HepG2 (cell line): ENCODE measurements at regions not wholly inside any gene's neighbourhood (a gene's known extent, or its start where the extent isn't known, plus 50 kb on each side); places are given as distances from the start of the nearest gene placed in this dataset.

ENCODE experiments used
- DNMT3B ChIP-seq: conservative IDR thresholded peaks from 2 replicates; pipeline ENCODE4 v1.6.1; 2016; ENCODE audit warnings: missing biosample characterization, control low read depth
- DZIP1 ChIP-seq: sonication (generic); formaldehyde crosslinking; IDR thresholded peaks from 2 replicates; pipeline ENCODE4 v1.5.0; 2020; ENCODE audit warnings: mild to moderate bottlenecking, missing genetic modification reagents
- FOXA3 ChIP-seq: IDR thresholded peaks from 2 replicates; pipeline ENCODE4 v1.6.1; 2016; ENCODE audit warnings: missing genetic modification reagents, missing compliant biosample characterization
- GMEB1 ChIP-seq: sonication (generic); formaldehyde crosslinking; IDR thresholded peaks from 2 replicates; pipeline ENCODE4 v1.5.1; 2020; ENCODE audit warnings: missing genetic modification reagents, mild to moderate bottlenecking, borderline replicate concordance
- HES4 ChIP-seq: sonication (generic); formaldehyde crosslinking; IDR thresholded peaks from 2 replicates; pipeline ENCODE4 v1.9.0; 2021; ENCODE audit warnings: mild to moderate bottlenecking, missing genetic modification reagents, borderline replicate concordance
- JDP2 ChIP-seq: sonication (generic); formaldehyde crosslinking; IDR thresholded peaks from 2 replicates; pipeline ENCODE4 v1.8.1; 2022; ENCODE audit warnings: missing genetic modification reagents, borderline replicate concordance
- JUNB ChIP-seq: sonication (generic); formaldehyde crosslinking; IDR thresholded peaks from 2 replicates; pipeline ENCODE4 v1.8.0; 2022; ENCODE audit warnings: missing genetic modification reagents, mild to moderate bottlenecking, borderline replicate concordance
- KDM4B ChIP-seq: sonication (generic); formaldehyde crosslinking; IDR thresholded peaks from 2 replicates; pipeline ENCODE4 v1.4.0; 2020; ENCODE audit warnings: missing genetic modification reagents
- LCORL ChIP-seq, 2 experiments: fragments of 450-650 bp in 1 of 2; sonication (generic) in 1 of 2; formaldehyde crosslinking in 1 of 2; IDR thresholded peaks; 2 replicates each; pipeline versions ENCODE4 v1.5.0 to v1.6.1; 2017 to 2020; ENCODE audit warnings: antibody characterized with exemption in 1 of 2, missing genetic modification reagents in 1 of 2
- MAF1 ChIP-seq: sonication (generic); formaldehyde crosslinking; IDR thresholded peaks from 2 replicates; pipeline ENCODE4 v1.5.0; 2020; ENCODE audit warnings: missing genetic modification reagents, borderline replicate concordance
- NFRKB ChIP-seq: fragments of 450-650 bp; IDR thresholded peaks from 2 replicates; pipeline ENCODE4 v1.6.1; 2017
- ONECUT2 ChIP-seq: sonication (generic); formaldehyde crosslinking; IDR thresholded peaks from 2 replicates; pipeline ENCODE4 v1.4.0; 2020; ENCODE audit warnings: missing genetic modification reagents
- TEAD3 ChIP-seq: optimal IDR thresholded peaks from 2 replicates; pipeline ENCODE3; 2016; ENCODE audit warnings: borderline replicate concordance
- ZBTB8A ChIP-seq: sonication (generic); formaldehyde crosslinking; IDR thresholded peaks from 2 replicates; pipeline ENCODE4 v1.4.0; 2020; ENCODE audit warnings: mild to moderate bottlenecking, low read depth, missing genetic modification reagents, borderline replicate concordance
- ZFP62 ChIP-seq: sonication (generic); formaldehyde crosslinking; IDR thresholded peaks from 2 replicates; pipeline ENCODE4 v1.4.0; 2020; ENCODE audit warnings: missing genetic modification reagents
- ZNF543 ChIP-seq: sonication (generic); formaldehyde crosslinking; IDR thresholded peaks from 2 replicates; pipeline ENCODE4 v1.4.0; 2020; ENCODE audit warnings: mild to moderate bottlenecking, missing genetic modification reagents
- ZNF703 ChIP-seq: sonication (generic); formaldehyde crosslinking; IDR thresholded peaks from 2 replicates; pipeline ENCODE4 v1.5.1; 2020; ENCODE audit warnings: missing genetic modification reagents, mild to moderate bottlenecking, moderate library complexity, borderline replicate concordance
- ZXDC ChIP-seq: sonication (generic); formaldehyde crosslinking; IDR thresholded peaks from 2 replicates; pipeline ENCODE4 v1.5.0; 2020; ENCODE audit warnings: mild to moderate bottlenecking, missing genetic modification reagents
- TF ChIP-seq, protein P1 (sequence below): sonication (generic); formaldehyde crosslinking; conservative IDR thresholded peaks from 2 replicates; pipeline ENCODE4 v1.5.0; 2020; ENCODE audit warnings: missing genetic modification reagents
- TF ChIP-seq, protein P2 (sequence below): IDR thresholded peaks from 2 replicates; pipeline ENCODE4 v1.6.1; 2016; ENCODE audit warnings: mild to moderate bottlenecking, missing biosample characterization, missing genetic modification reagents

DNA sequence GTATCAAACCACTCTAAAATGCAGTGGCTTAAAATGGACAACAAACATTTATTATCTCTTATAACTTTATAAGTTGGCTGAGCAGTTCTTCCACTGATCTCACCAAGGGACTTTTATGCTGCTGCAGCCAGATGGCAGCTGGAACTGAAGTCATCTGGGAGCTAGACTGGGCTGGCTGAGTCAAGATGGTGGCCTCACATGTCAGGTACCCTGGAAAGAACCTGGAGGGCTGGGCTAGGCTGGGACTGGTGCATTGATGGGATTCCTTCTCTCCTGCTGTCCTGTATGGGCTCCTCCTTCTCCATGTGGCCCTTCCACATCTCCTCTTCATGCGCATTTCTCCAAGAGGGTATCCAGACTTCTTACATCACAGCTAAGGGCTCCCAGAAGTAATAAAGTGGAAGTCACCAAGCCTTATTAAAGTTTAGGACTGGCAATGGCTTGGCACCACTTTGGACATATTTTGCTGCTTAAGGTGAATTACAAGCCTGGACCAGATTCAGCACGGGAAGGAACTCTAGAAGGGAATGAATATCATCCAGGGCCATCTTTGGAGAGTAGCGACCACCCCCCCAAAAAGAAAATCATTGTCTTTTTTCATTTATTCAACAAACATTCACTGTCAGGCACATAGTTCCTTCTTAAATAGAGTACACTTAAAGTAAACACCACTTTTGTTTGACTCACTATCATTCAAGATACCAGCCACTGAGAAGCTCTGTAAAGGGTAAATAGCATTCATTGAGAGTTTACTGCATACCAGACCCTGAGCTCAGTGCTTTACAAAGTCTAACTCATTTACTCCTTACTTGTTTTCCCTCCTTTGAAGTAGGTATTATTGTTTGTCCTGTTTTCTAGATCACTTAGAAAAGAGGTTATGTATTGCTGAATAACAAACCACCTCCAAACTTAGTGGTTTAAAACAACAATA, 138.0 kb downstream of the ZFP36L2 start (continued):
- TF ChIP-seq ZXDC (CRISPR knock-in tag) = no peak
- peak; percentile 93 for TF ChIP-seq TEAD3 (CRISPR knock-in tag)
- TF ChIP-seq NFRKB = no peak
- TF ChIP-seq ONECUT2 (CRISPR knock-in tag) = no peak
- no peak for TF ChIP-seq ZBTB8A
- TF ChIP-seq ZNF703 (CRISPR knock-in tag) = no peak
- TF ChIP-seq KDM4B (CRISPR knock-in tag) = no peak
- peak; percentile 39; the same call in 1 of the 2 replicates for TF ChIP-seq GMEB1 (CRISPR knock-in tag)
- TF ChIP-seq ZFP62 (CRISPR knock-in tag) = no peak
- TF ChIP-seq ZNF543 (CRISPR knock-in tag) = no peak
- TF ChIP-seq HES4 (CRISPR knock-in tag) = no peak
- no peak for TF ChIP-seq MAF1 (CRISPR knock-in tag)
- TF ChIP-seq DZIP1 (CRISPR knock-in tag) = no peak
- TF ChIP-seq FOXA3 (CRISPR knock-in tag) = peak; percentile 95
- peak; percentile 20; the same call in 1 of the 2 replicates for TF ChIP-seq DNMT3B (CRISPR knock-in tag)
- TF ChIP-seq, protein P1, sequence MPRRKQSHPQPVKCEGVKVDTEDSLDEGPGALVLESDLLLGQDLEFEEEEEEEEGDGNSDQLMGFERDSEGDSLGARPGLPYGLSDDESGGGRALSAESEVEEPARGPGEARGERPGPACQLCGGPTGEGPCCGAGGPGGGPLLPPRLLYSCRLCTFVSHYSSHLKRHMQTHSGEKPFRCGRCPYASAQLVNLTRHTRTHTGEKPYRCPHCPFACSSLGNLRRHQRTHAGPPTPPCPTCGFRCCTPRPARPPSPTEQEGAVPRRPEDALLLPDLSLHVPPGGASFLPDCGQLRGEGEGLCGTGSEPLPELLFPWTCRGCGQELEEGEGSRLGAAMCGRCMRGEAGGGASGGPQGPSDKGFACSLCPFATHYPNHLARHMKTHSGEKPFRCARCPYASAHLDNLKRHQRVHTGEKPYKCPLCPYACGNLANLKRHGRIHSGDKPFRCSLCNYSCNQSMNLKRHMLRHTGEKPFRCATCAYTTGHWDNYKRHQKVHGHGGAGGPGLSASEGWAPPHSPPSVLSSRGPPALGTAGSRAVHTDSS (CRISPR knock-in tag) = no peak
- TF ChIP-seq, protein P2, sequence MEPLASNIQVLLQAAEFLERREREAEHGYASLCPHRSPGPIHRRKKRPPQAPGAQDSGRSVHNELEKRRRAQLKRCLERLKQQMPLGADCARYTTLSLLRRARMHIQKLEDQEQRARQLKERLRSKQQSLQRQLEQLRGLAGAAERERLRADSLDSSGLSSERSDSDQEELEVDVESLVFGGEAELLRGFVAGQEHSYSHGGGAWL (CRISPR knock-in tag) = peak; percentile 21; the same call in 1 of the 2 replicates
- TF ChIP-seq LCORL (IDR thresholded peaks at IDR 0.05) = no peak
- TF ChIP-seq LCORL (CRISPR knock-in tag; IDR thresholded peaks at IDR 0.05) = 0 out of 2 replicates have a peak, but pooled peaks have one; percentile 41
- no peak; the same call in 1 of the 2 replicates for TF ChIP-seq JUNB (CRISPR knock-in tag)
- TF ChIP-seq JDP2 = no peak
